ENCODE measurements at regions not wholly inside any gene's neighbourhood (a gene's known extent, or its start where the extent isn't known, plus 50 kb on each side); places are given as distances from the start of the nearest gene placed in this dataset.

GRCh38 chr1:219788700-219789099 is 139.7 kb downstream of the SLC30A10 start:
- no peak overlapping the region for H3K4me3 Mint-ChIP-seq
- no peaks in the 10 kb centered on the region for H3K9me3 Mint-ChIP-seq
- POLR2A ChIA-PET = no interaction called here
- no peak for TF ChIP-seq CTCF (IDR thresholded peaks at IDR 0.05)
- H3K4me1 Mint-ChIP-seq = no peaks in the 10 kb centered on the region
- no peak overlapping the region for H3K27ac Mint-ChIP-seq
- CTCF ChIA-PET = no interaction called here
- H3K36me3 Mint-ChIP-seq (ENCODE audit: low read depth) = no peaks in the 10 kb centered on the region
- ATAC-seq (ENCODE audit: low read depth) (no peak), DNase-seq (no peak)
- intact Hi-C loops (cut with micrococcal nuclease) = no loop called here
- H3K27me3 Mint-ChIP-seq = peaks cover 2% of the 10 kb centered on the region

- ATAC-seq (ENCODE audit: low read depth) = no peak
- H3K9me3 Mint-ChIP-seq = no peaks in the 10 kb centered on the region
- peaks cover 4% of the 10 kb centered on the region for H3K27me3 Mint-ChIP-seq
- TF ChIP-seq CTCF (IDR thresholded peaks at IDR 0.05) = no peak
- H3K4me3 Mint-ChIP-seq = no peak overlapping the region
- no peaks in the 10 kb centered on the region for H3K36me3 Mint-ChIP-seq (ENCODE audit: low read depth)
- intact Hi-C loops (cut with micrococcal nuclease) = no loop called here
- CTCF ChIA-PET = no interaction called here
- POLR2A ChIA-PET = no interaction called here
- DNase-seq = no peak
- no peaks in the 10 kb centered on the region for H3K4me1 Mint-ChIP-seq
- H3K27ac Mint-ChIP-seq = no peak overlapping the region
Observed at GRCh38 chr1:219788091-219788490, 140.3 kb downstream of the SLC30A10 start.

GRCh38 chr1:219784660-219785381 is 143.5 kb downstream of the SLC30A10 start:
- Mint-ChIP-seq H3K4me1 (no peaks in the 10 kb centered on the region), H3K9me3 (no peaks in the 10 kb centered on the region), H3K27me3 (peaks cover 3% of the 10 kb centered on the region), H3K27ac (no peak overlapping the region), H3K36me3 (ENCODE audit: low read depth) (no peaks in the 10 kb centered on the region), H3K4me3 (no peak overlapping the region)
- TF ChIP-seq CTCF (IDR thresholded peaks at IDR 0.05) = no peak
- DNase-seq = no peak
- intact Hi-C loops (cut with micrococcal nuclease) = no loop called here
- ChIA-PET POLR2A (no interaction called here), CTCF (no interaction called here)
- no peak for ATAC-seq (ENCODE audit: low read depth)

GRCh38 chr1:219783605-219784235 is 144.6 kb downstream of the SLC30A10 start:
- ChIA-PET POLR2A (no interaction called here), CTCF (no interaction called here)
- no peaks in the 10 kb centered on the region for H3K36me3 Mint-ChIP-seq (ENCODE audit: low read depth)
- H3K27ac Mint-ChIP-seq = no peak overlapping the region
- H3K4me1 Mint-ChIP-seq = no peaks in the 10 kb centered on the region
- no peaks in the 10 kb centered on the region for H3K9me3 Mint-ChIP-seq
- H3K4me3 Mint-ChIP-seq = no peak overlapping the region
- ATAC-seq (ENCODE audit: low read depth) = no peak
- DNase-seq = no peak
- H3K27me3 Mint-ChIP-seq = peaks cover 7% of the 10 kb centered on the region
- intact Hi-C loops (cut with micrococcal nuclease) = no loop called here
- no peak for TF ChIP-seq CTCF (IDR thresholded peaks at IDR 0.05)

GRCh38 chr1:219782929-219783328 is 145.4 kb downstream of the SLC30A10 start:
- no peak for TF ChIP-seq CTCF (IDR thresholded peaks at IDR 0.05)
- no peak for ATAC-seq (ENCODE audit: low read depth)
- CTCF ChIA-PET = no interaction called here
- intact Hi-C loops (cut with micrococcal nuclease) = no loop called here
- no peak overlapping the region for H3K4me3 Mint-ChIP-seq
- H3K27ac Mint-ChIP-seq = no peak overlapping the region
- POLR2A ChIA-PET = no interaction called here
- DNase-seq = no peak
- H3K9me3 Mint-ChIP-seq = no peaks in the 10 kb centered on the region
- H3K27me3 Mint-ChIP-seq = peaks cover 9% of the 10 kb centered on the region
- no peaks in the 10 kb centered on the region for H3K36me3 Mint-ChIP-seq (ENCODE audit: low read depth)
- H3K4me1 Mint-ChIP-seq = no peaks in the 10 kb centered on the region
